GM12878 (cell line): ENCODE measurements at regions not wholly inside any gene's neighbourhood (a gene's known extent, or its start where the extent isn't known, plus 50 kb on each side); places are given as distances from the start of the nearest gene placed in this dataset.

Source experiments
- ATAC-seq: fragments of 200-7000 bp; cut with Tn5 transposase; 3 replicates; pipeline ENCODE4 v1.9.1; 2020; ENCODE audit warnings: mild to moderate bottlenecking, moderate library complexity
- BruUV-seq: library from RNA; stranded (reverse); fragments of 400-500 nt; replicated peaks from 2 replicates; lab custom pipeline; 2021; lab: Mats Ljungman, UMichigan
- CTCF ChIA-PET: fragments of 300-600 bp; sonication (Branson Sonifier 250); formaldehyde crosslinking; extraction: SDS; loops from one replicate; lab custom pipeline; 2021; ENCODE audit warnings: inconsistent platforms; lab: Yijun Ruan, JAX
- POLR2A ChIA-PET: fragments of 350-600 bp; formaldehyde crosslinking; extraction: SDS; loops from one replicate; lab custom pipeline; 2021; ENCODE audit warnings: inconsistent platforms; lab: Charles Lee
- RAD21 ChIA-PET: fragments of 300-600 bp; sonication (Branson Sonifier 250); formaldehyde crosslinking; loops from one replicate; lab custom pipeline; 2023; ENCODE audit warnings: antibody characterized with exemption; ENCODE audit not compliant: unreplicated experiment; lab: Charles Lee
- SMC1A ChIA-PET: fragments of 300-600 bp; sonication (Branson Sonifier 250); formaldehyde crosslinking; loops from one replicate; lab custom pipeline; 2023; ENCODE audit not compliant: unreplicated experiment, uncharacterized antibody; lab: Charles Lee
- DNase-seq: peaks from one replicate; pipeline ENCODE4 v3.0.0-alpha.2; 2011; ENCODE audit warnings: low read depth, low spot score
- FAIRE-seq: peaks from 3 replicates; lab custom pipeline; 2011; peaks lifted over from hg19 to GRCh38; lab: Jason Lieb, UNC
- H2AFZ ChIP-seq: 2 replicates; pipeline ENCODE4 v1.6.0; 2011; ENCODE audit warnings: low read depth, low read length, control low read depth; ENCODE audit not compliant: control insufficient read depth
- H3K27ac ChIP-seq: 2 replicates; pipeline ENCODE4 v1.5.1; 2011; ENCODE audit warnings: control low read depth; ENCODE audit not compliant: control insufficient read depth, insufficient read depth
- H3K27me3 ChIP-seq, 2 experiments: replicated peaks in 1 of 2; 2 replicates each; pipeline versions ENCODE4 v1.6.0 to v1.6.1; 2011; ENCODE audit warnings: low read length in 1 of 2; ENCODE audit not compliant: control insufficient read depth in 2 of 2, insufficient read depth in 2 of 2
- H3K36me3 ChIP-seq, 2 experiments: 2 replicates each; pipeline ENCODE4 v1.5.1; 2011; ENCODE audit warnings: low read length in 1 of 2; ENCODE audit not compliant: control insufficient read depth in 2 of 2, insufficient read depth in 2 of 2
- H3K4me1 ChIP-seq: 2 replicates; pipeline ENCODE4 v1.6.1; 2011; ENCODE audit warnings: mild to moderate bottlenecking, low read length, moderate library complexity, mixed read lengths; ENCODE audit not compliant: control insufficient read depth, insufficient read depth
- H3K4me2 ChIP-seq: 2 replicates; pipeline ENCODE4 v1.6.0; 2011; ENCODE audit warnings: control low read depth; ENCODE audit not compliant: control insufficient read depth, insufficient read depth
- H3K4me3 ChIP-seq: fragments of 200-600 bp; sonication (generic); 2 replicates; pipeline ENCODE4 v1.5.1; 2016
- H3K79me2 ChIP-seq: 2 replicates; pipeline ENCODE4 v1.6.0; 2011; ENCODE audit warnings: low read length; ENCODE audit not compliant: control insufficient read depth, insufficient read depth
- H3K9ac ChIP-seq: 2 replicates; pipeline ENCODE4 v1.8.0; 2011; ENCODE audit warnings: low read length, control low read depth, mixed read lengths; ENCODE audit not compliant: control insufficient read depth, insufficient read depth
- H3K9me3 ChIP-seq: replicated peaks from 3 replicates; pipeline ENCODE4 v1.5.1; 2011; ENCODE audit warnings: mild to moderate bottlenecking, low read length; ENCODE audit not compliant: control insufficient read depth, insufficient read depth
- H4K20me1 ChIP-seq: 2 replicates; pipeline ENCODE4 v1.6.0; 2011; ENCODE audit not compliant: control insufficient read depth, insufficient read depth
- ASH2L ChIP-seq: fragments of 300-600, 200-600 bp; sonication (generic); IDR thresholded peaks from 2 replicates; pipeline ENCODE4 v1.6.1; 2017; ENCODE audit warnings: low read depth, mild to moderate bottlenecking, borderline replicate concordance
- DPF2 ChIP-seq: fragments of 450-650 bp; IDR thresholded peaks from 2 replicates; pipeline ENCODE4 v1.6.1; 2017; ENCODE audit warnings: mild to moderate bottlenecking
- EED ChIP-seq: sonication (generic); IDR thresholded peaks from 2 replicates; pipeline ENCODE4 v1.6.1; 2016; ENCODE audit warnings: antibody characterized with exemption, low read depth
- ESRRA ChIP-seq: IDR thresholded peaks from 2 replicates; pipeline ENCODE4 v1.6.1; 2012; ENCODE audit warnings: mild to moderate bottlenecking, low read length, improper control_type of control experiment
- HCFC1 ChIP-seq: fragments of 150-350 bp; IDR thresholded peaks from 2 replicates; pipeline ENCODE4 v1.6.1; 2014; ENCODE audit warnings: low read length
- JUNB ChIP-seq: IDR thresholded peaks from 2 replicates; pipeline ENCODE4 v1.6.1; 2016; ENCODE audit warnings: antibody characterized with exemption, mild to moderate bottlenecking
- KDM1A ChIP-seq: fragments of 200-600 bp; sonication (generic); IDR thresholded peaks from 2 replicates; pipeline ENCODE4 v1.6.1; 2016; ENCODE audit warnings: borderline replicate concordance
- NFYA ChIP-seq: IDR thresholded peaks from 2 replicates; pipeline ENCODE4 v1.6.1; 2011; ENCODE audit warnings: low read depth, mild to moderate bottlenecking, low read length, improper control_type of control experiment, borderline replicate concordance
- SMARCA5 ChIP-seq: fragments of 450-650 bp; IDR thresholded peaks from 2 replicates; pipeline ENCODE4 v1.6.1; 2017; ENCODE audit warnings: mild to moderate bottlenecking
- TAF1 ChIP-seq: IDR thresholded peaks from 2 replicates; pipeline ENCODE4 v1.6.1; 2011; ENCODE audit warnings: mild to moderate bottlenecking, low read depth, low read length, borderline replicate concordance
- YY1 ChIP-seq: IDR thresholded peaks from 2 replicates; pipeline ENCODE4 v1.6.1; 2011; ENCODE audit warnings: low read depth, mild to moderate bottlenecking, low read length
- ZBED1 ChIP-seq: IDR thresholded peaks from 2 replicates; pipeline ENCODE4 v1.6.1; 2016; ENCODE audit warnings: borderline replicate concordance
- WGBS: methylation state at CpG from one replicate; pipeline ENCODE4 v1.1.6; 2016; ENCODE audit warnings: low lambda C conversion rate; ENCODE audit not compliant: insufficient replicate concordance, insufficient coverage; ENCODE audit errors: missing lambda C conversion rate; 5-methylcytosine and 5-hydroxymethylcytosine counted together
- in situ Hi-C: fragments of 300-500 bp; cut with MboI; formaldehyde crosslinking; loops from 9 replicates; pipeline ENCODE4 v1.14.3; 2018; ENCODE audit warnings: mixed read lengths
- intact Hi-C: fragments of 100-400 bp; cut with micrococcal nuclease; formaldehyde crosslinking; loops from one replicate; pipeline ENCODE4 v1.14.2; 2022; ENCODE audit not compliant: unreplicated experiment
- TF ChIP-seq, protein P1 (sequence below): IDR thresholded peaks from 2 replicates; pipeline ENCODE4 v1.6.1; 2011; ENCODE audit warnings: low read depth, low read length, improper control_type of control experiment, borderline replicate concordance

- Histone ChIP-seq H3K4me1 (no peaks in the 10 kb centered on the region), H3K36me3 (no peaks in the 10 kb centered on the region), H4K20me1 (no peaks in the 10 kb centered on the region), H3K27ac (no peak overlapping the region), H3K4me3 (no peak overlapping the region), H3K79me2 (no peaks in the 10 kb centered on the region), H2AFZ (no peak overlapping the region), H3K9ac (no peak overlapping the region), H3K27me3 (no peaks in the 10 kb centered on the region), H3K9me3 (no peaks in the 10 kb centered on the region), H3K4me2 (no peak overlapping the region)
- FAIRE-seq = no peak
- ChIA-PET RAD21 (no interaction called here), SMC1A (no interaction called here), POLR2A (no interaction called here), CTCF (interaction anchor here (0.6 kb wide), 1 partner anchor 1138 kb away, joined by 3 read pairs; no protein-coding TSS in a partner anchor)
- ATAC-seq = no peak
- 24% methylated on average over 3 of the region's 3 CpGs for WGBS
- intact Hi-C loops (no loop called here), in situ Hi-C loops (no loop called here)
- DNase-seq = no peak
- no TSS peak for BruUV-seq
- no peak for TF ChIP-seq HCFC1
- TF ChIP-seq ZBED1 = no peak
- no peak for TF ChIP-seq ASH2L
- no peak for TF ChIP-seq EED
- no peak for TF ChIP-seq YY1
- TF ChIP-seq SMARCA5 = no peak
- TF ChIP-seq DPF2 = no peak
- no peak for TF ChIP-seq ESRRA
- TF ChIP-seq, protein P1, sequence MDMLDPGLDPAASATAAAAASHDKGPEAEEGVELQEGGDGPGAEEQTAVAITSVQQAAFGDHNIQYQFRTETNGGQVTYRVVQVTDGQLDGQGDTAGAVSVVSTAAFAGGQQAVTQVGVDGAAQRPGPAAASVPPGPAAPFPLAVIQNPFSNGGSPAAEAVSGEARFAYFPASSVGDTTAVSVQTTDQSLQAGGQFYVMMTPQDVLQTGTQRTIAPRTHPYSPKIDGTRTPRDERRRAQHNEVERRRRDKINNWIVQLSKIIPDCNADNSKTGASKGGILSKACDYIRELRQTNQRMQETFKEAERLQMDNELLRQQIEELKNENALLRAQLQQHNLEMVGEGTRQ = no peak
Observed at GRCh38 chr7:53306846-53307245, 271.4 kb downstream of the POM121L12 start.

DNA sequence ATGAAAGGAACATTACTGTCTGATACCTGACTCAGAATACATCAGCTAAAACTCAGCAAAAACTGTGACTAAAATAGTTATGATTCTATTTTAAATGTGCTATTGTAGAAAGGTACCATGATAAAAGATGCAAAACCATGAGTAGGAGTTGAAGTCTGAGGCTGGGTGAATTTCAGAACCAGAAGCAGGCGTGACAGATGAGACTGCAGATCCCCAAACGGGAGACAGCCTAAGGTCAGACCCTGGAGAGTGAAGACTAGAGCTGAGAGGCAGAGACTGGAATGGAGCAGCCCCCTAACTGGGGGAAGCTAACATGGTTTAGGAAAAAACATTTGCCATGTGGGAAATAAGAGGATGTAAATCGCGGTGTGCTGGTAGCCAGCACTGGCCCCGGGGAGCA lies 275.8 kb downstream of the POM121L12 start:
- ChIA-PET CTCF (no interaction called here), SMC1A (no interaction called here)
- BruUV-seq = no TSS peak
- no peak for TF ChIP-seq DPF2
- TF ChIP-seq NFYA = no peak
- TF ChIP-seq JUNB = no peak
- TF ChIP-seq TAF1 = no peak
- no peak for TF ChIP-seq KDM1A
- TF ChIP-seq, all 136 proteins: peak for 0
- Histone ChIP-seq H3K4me1 (no peaks in the 10 kb centered on the region), H3K79me2 (no peaks in the 10 kb centered on the region), H3K27ac (no peak overlapping the region), H3K4me3 (no peak overlapping the region), H3K9me3 (no peaks in the 10 kb centered on the region), H3K36me3 (no peaks in the 10 kb centered on the region), H2AFZ (no peak overlapping the region), H3K27me3 (no peaks in the 10 kb centered on the region), H3K4me2 (no peak overlapping the region), H3K9ac (no peak overlapping the region), H4K20me1 (no peaks in the 10 kb centered on the region)
- no peak for FAIRE-seq
- ChIA-PET RAD21 (no interaction called here), POLR2A (no interaction called here)
- intact Hi-C loops = no loop called here
- no peak for ATAC-seq
- in situ Hi-C loops = no loop called here
- 22% methylated on average over 5 of the region's 5 CpGs for WGBS
- DNase-seq = no peak
